HG03558 (cell line): ENCODE measurements at regions not wholly inside any gene's neighbourhood (a gene's known extent, or its start where the extent isn't known, plus 50 kb on each side); places are given as distances from the start of the nearest gene placed in this dataset.
"Not testable (repeated sequence)": the region's sequence is repeated elsewhere in the genome, so short reads cannot be mapped to it uniquely, and the experiment has no call there.

ENCODE experiments used
- ATAC-seq: cut with Tn5 transposase; IDR thresholded peaks from one replicate; pipeline ENCODE4 v1.9.1; 2021; ENCODE audit warnings: moderate number of reproducible peaks; ENCODE audit not compliant: unreplicated experiment; ENCODE audit errors: extremely low read depth

DNA sequence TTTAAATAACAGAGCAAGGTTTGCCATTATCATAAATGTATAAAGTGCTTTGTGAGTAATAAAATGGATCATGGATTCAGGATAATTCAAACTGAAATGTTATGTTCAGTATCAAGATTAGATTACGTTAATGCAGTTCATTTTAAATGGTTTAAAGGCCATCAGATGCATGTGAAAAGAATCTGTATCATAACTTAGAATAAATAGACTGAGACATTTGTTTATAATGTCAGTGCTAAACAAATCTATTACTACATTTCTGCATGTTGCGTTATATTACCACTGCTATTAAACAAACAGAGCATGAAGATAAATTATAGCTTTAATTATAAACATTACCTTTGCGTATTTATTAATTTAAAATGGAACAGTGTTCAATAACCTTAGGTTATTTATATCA, 160.2 kb downstream of the TOX3 start:
- ATAC-seq: no peak

DNA sequence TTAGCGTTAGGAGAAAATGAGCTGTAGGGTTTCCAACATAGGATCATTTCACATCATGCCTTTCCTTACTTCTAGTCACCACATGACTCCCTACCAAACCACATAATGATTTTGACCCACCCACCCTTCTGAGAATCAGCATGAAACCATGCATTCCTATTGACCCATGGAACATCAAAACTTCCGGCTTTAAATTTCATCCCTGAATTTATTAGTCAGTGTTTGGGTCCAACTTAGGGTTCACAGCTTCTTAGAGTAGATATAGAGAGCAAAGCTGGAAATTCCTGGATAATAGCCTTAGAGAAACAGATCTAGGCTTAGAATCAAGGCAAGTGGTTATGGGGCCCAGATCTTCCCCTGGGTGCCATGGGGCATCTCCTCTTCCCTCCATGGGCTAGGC, 162.6 kb downstream of the TOX3 start:
- ATAC-seq: no peak

DNA sequence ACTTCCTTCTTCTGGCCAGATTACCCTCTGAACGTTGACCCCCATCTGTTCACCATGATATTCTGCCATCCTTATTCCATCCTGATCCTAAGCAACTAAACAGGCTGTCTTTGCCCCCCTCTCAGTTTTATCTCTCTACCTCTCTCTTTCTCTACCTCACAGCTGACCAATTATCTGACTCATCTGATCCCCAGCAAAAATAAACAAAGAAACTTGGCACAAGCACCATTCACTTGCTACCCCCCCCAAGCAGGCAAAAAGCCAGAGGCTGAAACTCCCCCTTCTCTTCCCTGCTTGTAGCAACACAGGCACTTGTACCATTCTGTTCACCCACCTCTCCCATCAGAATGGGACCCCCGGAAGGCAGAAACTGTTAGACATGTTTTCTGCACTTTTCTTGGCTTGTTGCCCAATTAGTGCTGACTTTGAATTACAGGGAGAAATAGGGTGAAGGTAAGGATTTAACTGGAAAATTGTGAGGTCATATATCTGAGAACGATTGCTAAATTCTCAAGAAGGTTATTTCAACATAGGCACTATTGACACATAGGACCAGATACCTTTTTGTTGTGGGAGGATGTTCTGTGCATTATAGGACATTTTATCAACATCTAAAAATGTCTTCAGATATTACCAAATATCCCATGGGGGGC, 163.2 kb downstream of the TOX3 start:
- no peak for ATAC-seq

DNA sequence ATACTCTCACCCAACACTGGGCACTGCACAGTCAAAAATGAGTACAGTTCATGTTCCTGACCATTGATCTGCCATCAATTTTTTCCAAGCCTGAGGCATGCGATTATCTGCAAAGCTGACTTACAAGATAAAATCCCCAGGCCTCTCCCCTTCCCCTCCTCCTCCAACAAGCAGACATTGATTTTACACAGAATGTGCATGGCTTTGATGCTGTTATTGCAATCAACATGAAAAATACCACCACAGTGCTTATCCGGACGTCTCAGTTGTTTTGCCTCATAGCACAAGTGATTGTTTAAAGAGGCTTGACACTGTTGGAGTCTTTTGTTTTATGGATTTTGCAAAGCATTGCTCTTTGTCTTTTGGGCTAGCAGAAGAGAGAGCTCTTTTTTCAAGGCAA, 163.8 kb downstream of the TOX3 start:
- ATAC-seq: no peak

DNA sequence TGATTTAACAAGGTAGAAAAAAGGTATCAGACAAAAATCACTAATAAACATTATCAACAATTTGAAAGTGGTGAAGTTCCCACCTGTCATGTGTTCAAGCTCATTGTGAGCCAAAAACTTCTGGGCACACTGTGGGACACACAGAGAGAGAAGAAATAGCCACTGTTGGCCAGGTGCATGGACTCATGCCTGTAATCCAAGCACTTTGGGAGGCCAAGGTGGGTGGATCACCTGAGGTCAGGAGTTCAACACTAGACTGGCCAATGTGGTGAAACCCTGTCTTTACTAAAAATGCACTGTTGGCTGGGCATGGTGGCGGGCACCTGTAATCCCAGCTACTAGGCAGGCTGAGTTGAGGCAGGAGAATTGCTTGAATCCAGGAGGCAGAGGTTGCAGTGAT, 167.4 kb downstream of the TOX3 start:
- ATAC-seq: no peak

DNA sequence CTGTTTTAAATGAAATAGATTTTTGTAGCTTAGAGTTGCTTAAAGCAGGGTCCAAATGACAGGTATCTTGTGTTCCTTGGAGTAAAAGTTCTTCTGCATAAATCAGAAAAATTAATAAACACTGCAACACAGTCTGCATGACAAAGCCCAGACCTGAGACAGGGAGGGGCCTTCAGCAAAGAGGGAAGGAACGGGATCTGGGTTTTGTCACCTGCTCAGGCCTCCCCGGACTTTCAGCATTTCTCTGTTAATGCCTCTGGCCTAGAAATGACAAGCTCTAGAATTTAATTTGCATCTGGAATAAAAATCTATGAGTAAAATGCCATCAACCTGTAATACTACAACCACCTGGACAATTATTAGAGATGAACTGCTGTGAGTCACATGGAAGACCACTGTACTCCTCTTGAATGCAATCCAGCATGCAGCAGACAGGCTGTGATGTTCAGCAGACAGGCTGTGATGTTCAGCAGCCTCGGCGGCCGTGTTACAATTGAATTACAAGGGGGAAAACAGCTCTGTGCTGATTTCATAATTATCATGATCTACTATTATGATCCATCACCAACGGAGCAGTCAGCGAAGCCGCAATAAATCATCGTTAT, 170.2 kb downstream of the TOX3 start:
- ATAC-seq: no peak

DNA sequence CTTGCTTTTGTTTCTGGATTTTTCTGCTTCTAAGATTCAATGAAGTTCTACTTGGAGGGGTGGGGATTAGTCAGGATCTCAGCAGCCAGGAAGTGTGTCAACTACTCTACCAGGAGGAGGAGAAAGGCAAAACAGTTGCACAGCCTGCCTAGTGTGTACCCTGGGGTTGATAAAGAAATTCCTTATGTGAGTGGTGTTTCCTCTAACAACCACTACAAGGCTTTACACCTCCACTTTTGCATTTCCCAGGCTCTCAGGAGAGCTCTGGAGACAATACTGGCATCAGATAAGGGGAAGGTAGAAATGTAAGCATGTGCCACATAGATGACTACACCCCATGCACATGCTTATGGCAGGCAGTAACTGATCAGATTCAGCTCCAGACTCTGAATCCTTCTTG, 174.6 kb downstream of the TOX3 start:
- no peak for ATAC-seq

DNA sequence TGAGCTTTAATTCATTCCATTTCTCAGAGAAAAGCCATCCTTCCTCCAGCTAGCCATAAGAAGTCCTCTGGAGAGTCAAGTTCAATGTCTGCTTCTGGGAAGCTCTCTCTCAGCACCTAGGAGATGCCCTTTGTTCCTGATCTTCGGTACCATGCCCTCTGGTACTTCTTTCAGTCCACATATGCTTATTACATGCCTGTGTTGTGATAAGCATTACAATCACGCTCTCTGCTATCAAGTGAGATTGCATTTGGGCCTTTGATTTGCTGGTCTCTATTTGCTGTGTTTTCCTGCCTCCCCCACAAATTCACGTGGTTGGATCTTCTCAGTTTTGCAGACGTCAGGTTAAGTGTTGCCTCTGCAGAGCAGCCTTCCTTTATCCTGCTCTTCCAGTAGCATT, 178.1 kb downstream of the TOX3 start:
- no peak for ATAC-seq

DNA sequence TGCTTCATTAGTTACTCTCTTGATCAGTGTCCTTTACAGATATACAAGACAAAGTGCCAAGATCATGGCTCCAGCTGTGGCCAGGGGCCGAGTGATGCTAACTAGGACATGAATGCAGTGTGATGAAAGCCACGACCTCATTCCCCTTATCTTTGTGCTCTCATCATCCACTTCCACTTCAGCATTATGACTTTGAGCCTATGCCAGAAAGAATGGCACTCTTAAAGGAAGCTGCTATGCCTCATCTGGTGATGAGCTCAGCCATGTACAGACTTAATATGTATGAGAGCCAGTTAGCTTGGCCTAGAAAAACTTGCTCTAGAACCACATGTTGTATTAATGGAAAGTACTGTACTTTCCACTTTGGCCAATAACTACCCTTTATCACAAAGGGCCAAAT, 179.1 kb downstream of the TOX3 start:
- no peak for ATAC-seq

DNA sequence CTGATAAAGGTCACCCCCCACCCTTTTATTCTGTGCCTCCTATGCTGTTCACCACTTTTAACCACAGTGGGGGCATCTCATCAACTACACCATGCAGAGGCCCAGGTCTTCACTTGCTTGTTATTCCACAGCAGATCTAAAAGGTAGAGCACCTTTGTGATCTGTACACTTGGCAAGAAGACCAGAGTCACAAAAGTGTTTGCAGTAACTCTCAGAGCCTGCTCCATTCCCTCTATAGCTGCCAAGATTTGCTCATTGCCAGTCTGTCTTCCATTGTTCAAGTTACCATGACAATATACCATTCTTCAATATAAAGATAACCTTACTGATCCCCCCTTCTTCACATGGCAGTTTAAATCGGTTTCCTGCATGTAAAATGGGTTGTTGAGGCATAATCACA, 180.0 kb downstream of the TOX3 start:
- ATAC-seq: no peak

DNA sequence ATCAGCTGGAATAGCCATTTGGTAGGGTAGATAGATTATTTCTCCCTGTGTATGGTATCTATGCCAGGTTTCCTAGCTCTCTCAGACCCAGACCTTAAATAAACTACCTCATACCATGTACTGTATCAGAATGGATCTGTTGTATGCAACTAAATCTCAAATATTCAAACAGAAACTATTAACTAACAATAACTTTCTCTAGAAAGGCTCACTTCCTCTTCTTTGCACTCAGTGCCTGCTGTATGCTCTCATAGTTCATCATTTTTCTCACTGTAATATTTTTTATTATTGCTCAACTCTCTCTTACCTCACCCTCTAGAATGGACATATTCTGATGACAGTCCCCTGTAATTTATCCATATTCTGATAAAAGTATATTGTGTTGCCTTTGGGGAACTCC, 182.4 kb downstream of the TOX3 start:
- no peak for ATAC-seq

DNA sequence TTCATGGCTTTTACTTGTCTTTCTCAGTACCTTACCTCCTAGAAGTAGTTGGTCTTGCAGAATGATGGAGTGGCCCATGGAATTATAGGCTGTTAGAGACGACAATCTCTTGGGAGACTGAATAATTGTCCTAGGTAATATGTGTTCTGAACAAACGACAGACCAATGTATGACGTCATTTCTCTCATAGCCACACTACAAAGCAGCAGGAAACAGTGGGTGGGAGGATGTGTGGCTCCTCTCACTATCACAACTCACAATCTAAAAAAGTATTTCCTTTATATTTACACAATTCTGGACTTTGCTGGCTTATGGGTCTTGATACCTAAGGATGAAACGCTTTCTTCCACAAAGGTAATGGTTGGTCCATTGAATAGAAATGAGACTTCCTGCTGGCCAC, 183.9 kb downstream of the TOX3 start:
- ATAC-seq: no peak

DNA sequence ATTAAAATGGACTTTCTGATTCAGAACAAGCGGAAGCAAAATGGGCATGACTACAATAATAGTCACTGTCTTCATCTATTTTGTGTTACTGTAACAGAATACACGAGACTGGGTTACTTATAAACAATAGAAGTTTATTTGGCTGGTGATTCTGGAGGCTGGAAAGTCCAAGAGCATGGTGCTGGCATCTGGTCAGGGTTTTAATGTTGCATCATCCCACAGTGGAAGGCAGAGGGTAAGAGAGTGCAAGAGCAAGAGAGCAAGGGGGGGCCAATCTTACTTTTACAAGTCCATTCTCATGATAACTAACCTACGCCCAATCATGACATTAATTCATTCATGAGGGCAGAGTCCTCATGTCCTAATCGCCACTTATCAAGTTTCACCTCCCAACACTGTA, 189.2 kb downstream of the TOX3 start:
- no peak for ATAC-seq

DNA sequence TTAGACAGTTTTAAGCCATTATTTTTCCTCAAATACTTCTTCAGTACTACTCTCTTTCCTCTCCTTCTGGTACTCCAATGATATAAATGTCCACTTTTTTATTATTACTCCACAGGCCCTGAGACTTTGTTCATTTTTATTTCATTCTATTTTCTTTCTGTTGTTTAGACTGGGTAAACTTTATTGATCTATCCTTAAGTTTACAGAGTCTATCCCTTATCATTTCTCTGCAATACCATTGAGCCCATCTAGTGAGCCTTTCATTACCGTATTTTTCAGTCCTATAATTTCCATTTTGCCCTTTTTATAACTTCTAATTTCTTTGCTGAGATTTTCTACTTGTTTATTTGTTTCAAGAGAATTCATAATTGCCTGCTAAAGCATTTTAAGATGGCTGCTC, 193.7 kb downstream of the TOX3 start:
- no peak for ATAC-seq

DNA sequence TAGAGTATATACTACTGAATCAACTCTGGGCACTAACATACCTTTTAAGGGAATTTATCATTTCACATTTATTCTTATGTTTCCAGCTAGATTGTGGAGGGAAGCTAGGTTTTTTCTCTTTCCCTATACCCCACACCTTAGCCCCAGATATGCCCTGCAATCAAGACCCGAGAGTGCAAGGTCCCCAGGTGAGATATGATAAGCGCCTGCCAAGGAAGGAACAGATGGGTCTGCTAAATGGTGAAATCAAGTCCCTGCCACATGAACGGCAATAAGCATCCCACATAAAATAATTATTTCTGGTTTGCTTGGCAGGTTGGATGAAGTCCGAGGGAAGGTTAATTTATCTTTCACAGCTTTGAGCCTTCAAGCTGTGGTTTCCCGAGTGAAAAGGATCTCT, 195.5 kb downstream of the TOX3 start:
- no peak for ATAC-seq

DNA sequence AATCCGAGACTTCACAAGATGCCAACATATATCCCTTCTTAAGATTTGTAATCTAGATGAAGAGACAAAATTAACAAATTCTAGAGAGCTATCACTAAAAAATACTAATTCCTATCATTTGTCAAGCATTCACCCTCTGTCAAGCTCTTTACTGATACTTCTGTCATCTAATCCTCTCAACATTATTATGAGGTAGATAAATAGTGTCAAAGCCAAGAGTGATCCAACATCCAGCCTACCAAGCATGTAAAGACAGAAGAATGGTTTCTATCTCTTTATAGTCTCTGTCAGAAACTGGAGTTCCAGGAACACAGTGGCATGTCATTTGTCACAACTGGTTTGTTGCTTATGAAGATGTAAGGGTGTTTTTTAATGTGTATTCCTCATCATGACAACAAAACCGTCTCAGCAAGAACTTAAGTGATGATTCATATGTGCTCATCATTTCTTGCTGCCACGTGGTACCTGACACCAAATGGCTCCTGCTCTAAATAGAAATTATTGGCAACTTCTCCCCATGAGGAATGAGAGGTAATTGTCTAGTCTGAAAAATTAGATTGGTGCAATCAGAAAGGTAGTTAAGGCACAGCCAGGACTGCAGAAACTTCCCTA, 196.8 kb downstream of the TOX3 start:
- no peak for ATAC-seq

DNA sequence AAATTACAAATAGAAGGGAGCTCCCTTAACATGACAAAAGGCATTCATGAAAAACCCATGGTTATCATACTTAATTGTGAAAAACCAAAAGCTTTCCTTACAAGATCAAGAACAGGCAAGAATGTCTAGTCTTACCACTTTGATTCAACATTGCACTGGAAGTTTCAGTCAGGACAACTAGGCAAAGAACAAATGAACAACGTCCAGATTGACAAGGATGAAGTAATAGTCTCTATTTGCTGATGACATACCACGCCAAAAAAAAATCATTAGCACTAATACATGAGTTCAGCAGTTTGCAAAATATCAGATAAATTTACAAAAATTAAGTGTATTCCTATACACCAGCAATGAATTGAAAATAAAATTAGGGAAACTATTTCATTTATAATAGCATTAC, 200.2 kb downstream of the TOX3 start:
- no peak for ATAC-seq

DNA sequence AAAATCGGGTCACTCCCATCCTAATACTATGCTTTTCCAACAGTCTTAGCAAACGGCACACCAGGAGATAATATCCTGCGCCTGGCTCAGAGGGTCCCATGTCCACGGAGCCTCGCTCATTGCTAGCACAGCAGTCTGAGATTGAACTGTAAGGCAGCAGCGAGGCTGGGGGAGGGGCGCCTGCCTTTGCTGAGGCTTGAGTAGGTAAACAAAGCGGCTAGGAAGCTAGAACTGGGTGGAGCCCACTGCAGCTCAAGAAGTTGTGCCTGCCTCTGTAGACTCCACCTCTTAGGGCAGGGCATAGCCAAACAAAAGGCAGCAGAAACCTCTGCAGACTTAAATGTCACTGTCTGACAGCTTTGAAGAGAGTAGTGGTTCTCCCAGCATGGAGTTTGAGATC, 213.3 kb downstream of the TOX3 start:
- ATAC-seq: not testable (repeated sequence)

DNA sequence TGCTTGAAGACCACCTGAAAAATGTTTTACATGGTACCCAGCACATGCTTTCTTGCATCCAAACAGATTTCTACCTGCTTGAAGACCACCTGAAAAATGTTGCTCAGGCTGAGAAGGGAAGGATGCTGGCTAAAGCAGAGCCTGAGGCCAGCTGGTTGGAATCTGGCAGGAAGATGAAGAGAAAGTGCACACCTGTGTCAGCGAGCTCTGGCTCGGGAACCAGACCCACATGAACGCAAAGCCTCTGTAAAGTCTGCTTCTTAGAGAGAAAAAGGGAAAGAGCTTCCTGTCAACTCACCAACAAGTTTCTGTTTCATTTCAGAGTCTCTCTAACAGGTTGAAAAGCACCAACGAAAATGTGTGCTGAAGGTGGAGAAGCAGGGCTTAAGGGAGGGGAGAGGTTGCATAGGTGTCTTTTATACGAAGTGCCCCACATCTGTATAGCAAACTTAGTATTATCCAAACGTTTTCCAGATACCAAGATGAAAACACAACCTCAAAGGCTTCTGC, 226.0 kb downstream of the TOX3 start:
- ATAC-seq: no peak

DNA sequence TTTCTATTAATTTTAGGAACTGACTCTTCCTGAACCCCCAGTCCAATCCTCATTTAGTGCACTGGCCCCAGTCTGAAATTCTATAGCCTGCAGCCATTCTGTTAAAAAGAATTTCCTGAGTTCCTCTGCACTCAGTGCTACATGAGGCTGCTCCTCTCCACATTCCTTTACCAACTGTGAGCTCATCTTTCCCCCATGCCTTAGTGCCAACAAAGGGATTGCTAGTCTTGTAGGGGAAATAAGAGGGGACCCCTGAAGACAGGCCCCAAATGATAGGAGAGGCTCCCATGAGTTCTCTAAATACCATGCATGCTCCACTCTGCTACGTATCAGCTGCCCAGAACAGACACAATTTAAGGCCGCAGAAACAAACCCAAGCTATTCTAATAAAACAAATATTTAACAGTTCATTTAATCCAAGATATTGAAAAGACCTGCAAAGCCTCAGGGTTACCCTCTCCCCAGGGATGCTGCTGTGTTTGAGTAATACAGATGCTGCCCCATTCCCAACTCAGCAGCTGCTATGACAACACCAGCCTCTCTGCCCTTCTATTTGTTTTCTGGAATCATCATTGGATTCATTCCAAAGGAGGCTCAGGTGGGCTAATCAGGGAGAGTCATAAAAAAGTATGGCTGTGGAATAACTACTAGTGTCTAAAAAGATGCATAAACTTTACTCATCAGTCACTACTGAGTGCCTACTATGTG, 228.5 kb downstream of the TOX3 start:
- no peak for ATAC-seq

DNA sequence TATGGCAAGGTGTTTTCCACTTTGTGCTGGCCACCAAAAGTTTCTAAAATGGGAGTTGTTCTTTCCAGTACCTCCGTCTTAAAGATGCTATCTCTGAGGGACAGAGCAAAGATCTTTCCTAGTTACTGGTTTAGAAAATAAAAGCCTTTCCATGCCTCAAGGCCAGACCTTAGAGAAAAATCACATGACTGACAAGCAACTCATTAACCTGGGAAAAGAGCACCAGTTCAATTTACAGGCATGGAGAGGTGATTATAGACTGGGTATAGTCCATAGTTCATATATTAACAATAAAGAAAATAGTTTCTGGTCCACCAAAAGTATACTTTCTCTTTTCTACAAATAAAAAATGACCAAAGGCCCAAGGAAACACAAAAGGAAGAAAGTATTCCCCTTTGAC, 230.7 kb downstream of the TOX3 start:
- ATAC-seq: no peak
